Spleen (tissue), 11 donors: ENCODE measurements at regions not wholly inside any gene's neighbourhood (a gene's known extent, or its start where the extent isn't known, plus 50 kb on each side); places are given as distances from the start of the nearest gene placed in this dataset.
"Not testable (repeated sequence)": the region's sequence is repeated elsewhere in the genome, so short reads cannot be mapped to it uniquely, and the experiment has no call there.

ENCODE experiments used
- DNase-seq: peaks from one replicate; pipeline ENCODE4 v3.0.0-alpha.2; 2020
- H3K27ac ChIP-seq, 8 donors: fragments of 200-600 bp; sonication (generic) in 7 of 8; 1 replicate in 4 of 8; 2 replicates in 4 of 8; pipeline versions ENCODE4 v1.5.0 to v1.8.0; 2016 to 2021; ENCODE audit warnings: inconsistent platforms in 4 of 8, mild to moderate bottlenecking in 4 of 8, moderate library complexity in 1 of 8
- H3K27me3 ChIP-seq, 7 donors: fragments of 200-600 bp; sonication (generic) in 6 of 7; replicated peaks in 1 of 7; 1 replicate in 4 of 7; 2 replicates in 3 of 7; pipeline versions ENCODE4 v1.5.0 to v1.8.0; 2016 to 2021; ENCODE audit warnings: inconsistent platforms in 3 of 7, mild to moderate bottlenecking in 1 of 7
- H3K36me3 ChIP-seq, 6 donors: fragments of 200-600 bp; sonication (generic) in 5 of 6; 1 replicate in 4 of 6; 2 replicates in 2 of 6; pipeline versions ENCODE4 v1.5.0 to v1.8.0; 2016 to 2021; ENCODE audit warnings: inconsistent platforms in 2 of 6
- H3K4me1 ChIP-seq, 6 donors: fragments of 200-600 bp; sonication (generic) in 5 of 6; 1 replicate in 3 of 6; 2 replicates in 3 of 6; pipeline versions ENCODE4 v1.5.0 to v1.8.0; 2016 to 2021; ENCODE audit warnings: inconsistent platforms in 3 of 6
- H3K4me3 ChIP-seq, 8 donors: fragments of 200-600 bp; sonication (generic) in 7 of 8; 1 replicate in 4 of 8; 2 replicates in 4 of 8; pipeline versions ENCODE4 v1.5.0 to v1.8.0; 2016 to 2021; ENCODE audit warnings: inconsistent platforms in 4 of 8, mild to moderate bottlenecking in 4 of 8, moderate library complexity in 2 of 8
- H3K9me3 ChIP-seq, 8 donors: fragments of 200-600 bp; sonication (generic) in 7 of 8; 1 replicate in 4 of 8; 2 replicates in 4 of 8; pipeline versions ENCODE4 v1.5.0 to v1.8.0; 2016 to 2021; ENCODE audit warnings: inconsistent platforms in 4 of 8
- CTCF ChIP-seq, 11 experiments: fragments of 200-600 bp in 7 of 11; fragments of 450-650 bp in 4 of 11; sonication (generic) in 4 of 11; IDR thresholded peaks in 8 of 11; conservative IDR thresholded peaks in 3 of 11; 1 replicate in 7 of 11; 2 replicates in 4 of 11; pipeline versions ENCODE4 v1.4.0 to v1.8.0; 2016 to 2021; ENCODE audit warnings: antibody characterized with exemption in 11 of 11, inconsistent platforms in 4 of 11, mild to moderate bottlenecking in 1 of 11
- POLR2A ChIP-seq, 3 donors: fragments of 450-650 bp; IDR thresholded peaks; one replicate each; pipeline ENCODE4 v1.5.1; 2017; ENCODE audit warnings: antibody characterized with exemption in 3 of 3, mild to moderate bottlenecking in 1 of 3
- POLR2AphosphoS5 ChIP-seq, 3 donors: sonication (generic); formaldehyde crosslinking; IDR thresholded peaks; one replicate each; pipeline ENCODE4 v1.5.1; 2017; ENCODE audit warnings: antibody characterized with exemption in 3 of 3
- WGBS, 5 donors: extraction: QIAGEN DNeasy Blood & Tissue Kit in 3 of 5; methylation state at CpG; one replicate each; pipeline versions ENCODE4 v1.1.5 to v1.1.7; 2013 to 2018; 5-methylcytosine and 5-hydroxymethylcytosine counted together
- intact Hi-C: fragments of 100-400 bp; cut with DNase I; formaldehyde crosslinking; loops from one replicate; pipeline ENCODE4 v1.15.0; 2023; ENCODE audit warnings: low total_unique reads
- donor health status: healthy with polysubstance abuse.
- donor health status: DM: no; HTN: no; CAD: no; lungs with moderate emphysema.
- donor health status: DM: no; HTN: no; CAD: no.
- donor health status: Bipolar disorder and iron deficiency.
- donor health status: healthy.
- donor health status: DM: no; HTN: no; CAD: no.
- donor health status: DM: yes; HTN: yes; CAD: no.

- H3K9me3 ChIP-seq, result no peaks in the 10 kb centered on the region
- intact Hi-C loops, result no loop called here
- TF ChIP-seq POLR2A (IDR thresholded peaks at IDR 0.05), result no peak
- no peak for TF ChIP-seq CTCF (IDR thresholded peaks at IDR 0.05 in 8 of 11, conservative IDR thresholded peaks at IDR 0.05 in 3 of 11)
- no peak for TF ChIP-seq POLR2AphosphoS5 (IDR thresholded peaks at IDR 0.05)
- H3K4me3 ChIP-seq, result no peak overlapping the region
- peaks cover 0 to 19% (median 0%) of the 10 kb centered on the region in 7 donors for H3K27me3 ChIP-seq
- H3K27ac ChIP-seq, result no peak overlapping the region
- H3K36me3 ChIP-seq, result no peaks in the 10 kb centered on the region
- no peak for DNase-seq
- H3K4me1 ChIP-seq, result no peaks in the 10 kb centered on the region
- WGBS, 5 donors, result 28 to 43% (median 31%) methylated on average over 4 of the region's 4 CpGs
These were observed 104.0 kb downstream of the ZNF22 start for GRCh38 chr10:45104674-45105073.

- H3K4me1 ChIP-seq, H3K36me3 ChIP-seq, intact Hi-C loops, DNase-seq, H3K27ac ChIP-seq, H3K4me3 ChIP-seq, H3K9me3 ChIP-seq: not testable (repeated sequence)
- peaks cover 0 to 19% (median 0%) of the 10 kb centered on the region in 7 donors for H3K27me3 ChIP-seq
- 34 to 57% (median 48%) methylated on average over 5 of the region's 5 CpGs for WGBS, 5 donors
These were observed 104.6 kb downstream of the ZNF22 start for GRCh38 chr10:45105309-45105708.

GRCh38 chr10:45106236-45106856, 105.6 kb downstream of the ZNF22 start:
- Histone ChIP-seq H3K9me3 (no peaks in the 10 kb centered on the region), H3K36me3 (no peaks in the 10 kb centered on the region), H3K27ac (no peak overlapping the region), H3K4me1 (no peaks in the 10 kb centered on the region), H3K27me3 (peaks cover 0 to 15% (median 0%) of the 10 kb centered on the region in 7 donors), H3K4me3 (no peak overlapping the region)
- TF ChIP-seq POLR2AphosphoS5 (IDR thresholded peaks at IDR 0.05), result no peak
- no peak for TF ChIP-seq CTCF (IDR thresholded peaks at IDR 0.05 in 8 of 11, conservative IDR thresholded peaks at IDR 0.05 in 3 of 11)
- no peak for TF ChIP-seq POLR2A (IDR thresholded peaks at IDR 0.05)
- no peak for DNase-seq
- intact Hi-C loops, result no loop called here
- 66 to 80% (median 68%) methylated on average over 6 to 7 of the region's 7 CpGs for WGBS, 5 donors

- DNase-seq, result no peak
- no peaks in the 10 kb centered on the region for H3K27me3 ChIP-seq
- TF ChIP-seq POLR2A (IDR thresholded peaks at IDR 0.05) (no peak), POLR2AphosphoS5 (IDR thresholded peaks at IDR 0.05) (no peak), CTCF (IDR thresholded peaks at IDR 0.05 in 8 of 11, conservative IDR thresholded peaks at IDR 0.05 in 3 of 11) (no peak)
- WGBS, 5 donors, result 94 to 98% (median 96%) methylated on average over 5 of the region's 5 CpGs
- H3K9me3 ChIP-seq, result no peaks in the 10 kb centered on the region
- H3K4me3 ChIP-seq, result no peak overlapping the region
- no peaks in the 10 kb centered on the region for H3K36me3 ChIP-seq
- no peak overlapping the region for H3K27ac ChIP-seq
- intact Hi-C loops, result no loop called here
- no peaks in the 10 kb centered on the region for H3K4me1 ChIP-seq
These were observed 110.8 kb downstream of the ZNF22 start for GRCh38 chr10:45111509-45111908.

- H3K36me3 ChIP-seq, H3K4me1 ChIP-seq, H3K27ac ChIP-seq, intact Hi-C loops, DNase-seq, H3K9me3 ChIP-seq, H3K27me3 ChIP-seq, H3K4me3 ChIP-seq: not testable (repeated sequence)
- 52 to 71% (median 59%) methylated on average over 2 of the region's 2 CpGs for WGBS, 5 donors
These were observed 117.2 kb downstream of the ZNF22 start for GRCh38 chr10:45117940-45118339.
